ENCODE measurements at regions not wholly inside any gene's neighbourhood (a gene's known extent, or its start where the extent isn't known, plus 50 kb on each side); places are given as distances from the start of the nearest gene placed in this dataset.
A peak's percentile ranks its signal among the peaks of the same experiment; 100 is the strongest.

DNA sequence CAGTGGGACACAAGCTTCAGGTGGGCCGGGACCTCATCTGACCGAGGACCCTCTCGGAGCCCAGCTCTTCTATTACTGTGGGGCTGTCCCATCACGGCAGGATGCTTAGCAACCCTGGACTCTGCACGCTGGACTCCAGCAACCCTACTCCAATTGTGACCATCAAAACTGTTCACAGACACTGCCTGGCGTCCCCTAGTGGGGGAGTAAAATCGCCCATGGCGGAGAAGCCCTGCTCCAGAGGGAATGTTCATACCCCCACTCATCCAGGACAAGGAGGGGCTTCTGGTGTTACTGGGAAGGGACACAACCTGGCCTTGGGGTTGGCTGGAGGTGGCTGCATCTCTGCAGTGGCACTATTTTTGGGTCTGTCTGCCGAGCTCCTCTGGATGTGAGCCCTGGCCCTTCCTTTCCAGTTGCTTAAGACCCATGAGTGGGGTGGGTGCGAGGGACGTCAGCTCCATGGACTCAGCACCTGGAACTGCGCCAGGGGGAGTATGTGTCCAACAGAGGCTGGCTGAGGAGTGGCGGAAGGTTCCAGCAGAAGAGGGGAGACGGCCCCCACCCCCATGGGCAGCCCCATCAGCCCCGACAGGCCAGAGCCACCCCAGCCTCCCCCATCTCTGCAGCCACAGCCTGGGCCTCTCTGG, 103.8 kb downstream of the RFLNA start:
- intact Hi-C loops (cut with DNase I), result no loop called here
- no peak overlapping the region for H3K4me3 ChIP-seq
- H3K36me3 ChIP-seq, result peaks cover 0 to 78% (median 57%) of the 10 kb centered on the region in 4 donors
- WGBS, result 57% methylated on average over 10 of the region's 15 CpGs
- DNase-seq (ENCODE audit: extremely low spot score), result peak; percentile 96
- H3K9me3 ChIP-seq, result no peaks in the 10 kb centered on the region
- no peaks in the 10 kb centered on the region for H3K27me3 ChIP-seq
- peaks cover 78 to 96% (median 92%) of the 10 kb centered on the region in 4 donors for H3K4me1 ChIP-seq
- TF ChIP-seq, protein P1, sequence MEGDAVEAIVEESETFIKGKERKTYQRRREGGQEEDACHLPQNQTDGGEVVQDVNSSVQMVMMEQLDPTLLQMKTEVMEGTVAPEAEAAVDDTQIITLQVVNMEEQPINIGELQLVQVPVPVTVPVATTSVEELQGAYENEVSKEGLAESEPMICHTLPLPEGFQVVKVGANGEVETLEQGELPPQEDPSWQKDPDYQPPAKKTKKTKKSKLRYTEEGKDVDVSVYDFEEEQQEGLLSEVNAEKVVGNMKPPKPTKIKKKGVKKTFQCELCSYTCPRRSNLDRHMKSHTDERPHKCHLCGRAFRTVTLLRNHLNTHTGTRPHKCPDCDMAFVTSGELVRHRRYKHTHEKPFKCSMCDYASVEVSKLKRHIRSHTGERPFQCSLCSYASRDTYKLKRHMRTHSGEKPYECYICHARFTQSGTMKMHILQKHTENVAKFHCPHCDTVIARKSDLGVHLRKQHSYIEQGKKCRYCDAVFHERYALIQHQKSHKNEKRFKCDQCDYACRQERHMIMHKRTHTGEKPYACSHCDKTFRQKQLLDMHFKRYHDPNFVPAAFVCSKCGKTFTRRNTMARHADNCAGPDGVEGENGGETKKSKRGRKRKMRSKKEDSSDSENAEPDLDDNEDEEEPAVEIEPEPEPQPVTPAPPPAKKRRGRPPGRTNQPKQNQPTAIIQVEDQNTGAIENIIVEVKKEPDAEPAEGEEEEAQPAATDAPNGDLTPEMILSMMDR (IDR thresholded peaks at IDR 0.05), result peak in 1 of 3 experiments; percentile 11
- TF ChIP-seq POLR2A (IDR thresholded peaks at IDR 0.05; ENCODE audit: low read depth) (no peak), POLR2AphosphoS5 (IDR thresholded peaks at IDR 0.05) (peak; percentile 38 to 46)
- peak overlapping the region; percentile 95 to 98 (median 96) for H3K27ac ChIP-seq (replicated peaks in 1 of 4)

DNA sequence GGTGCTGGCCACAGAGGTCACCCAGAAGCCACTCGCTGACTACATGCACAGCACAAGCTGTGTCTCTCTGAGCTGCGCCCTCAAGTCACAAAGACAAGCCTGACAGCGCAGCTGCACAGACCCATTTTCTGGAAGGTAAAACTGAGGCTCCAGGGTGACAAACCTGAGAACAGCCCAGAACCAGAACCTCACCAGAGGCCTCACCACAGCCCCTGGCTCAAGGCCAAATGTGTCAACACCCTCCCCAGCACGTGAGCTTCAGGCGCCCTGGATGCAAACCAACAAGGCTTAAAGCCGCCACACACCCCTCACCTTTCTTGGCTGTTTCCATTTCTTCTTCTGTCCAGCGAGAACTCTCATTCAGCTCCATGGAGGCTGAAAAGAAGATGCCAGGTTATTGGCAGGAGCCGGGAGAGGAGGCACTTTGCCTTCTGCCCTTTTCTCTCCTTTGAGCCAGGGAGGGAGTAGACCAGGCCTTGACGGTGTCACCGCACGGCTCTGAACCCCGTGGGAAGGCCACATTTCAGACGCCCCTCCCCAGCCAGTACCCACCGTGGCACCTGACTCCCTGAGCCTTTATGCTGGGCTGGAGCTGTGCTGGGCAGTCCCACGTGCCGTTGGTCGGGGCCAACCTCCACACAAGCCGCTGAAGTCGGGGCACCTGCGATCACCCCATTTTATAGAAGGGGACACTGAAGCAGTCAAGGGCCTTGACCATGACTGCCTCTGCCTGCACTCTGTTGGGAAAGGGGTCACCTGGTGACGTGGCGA, 103.1 kb downstream of the RFLNA start:
- no peak for DNase-seq (ENCODE audit: extremely low spot score)
- H3K4me1 ChIP-seq, result peaks cover 80 to 96% (median 92%) of the 10 kb centered on the region in 4 donors
- intact Hi-C loops (cut with DNase I), result no loop called here
- H3K4me3 ChIP-seq, result no peak overlapping the region
- no peaks in the 10 kb centered on the region for H3K27me3 ChIP-seq
- peak overlapping the region; percentile 95 to 98 (median 96) for H3K27ac ChIP-seq (replicated peaks in 1 of 4)
- H3K9me3 ChIP-seq, result no peaks in the 10 kb centered on the region
- H3K36me3 ChIP-seq, result peaks cover 0 to 78% (median 57%) of the 10 kb centered on the region in 4 donors
- 74% methylated on average over 16 of the region's 22 CpGs for WGBS
- TF ChIP-seq POLR2AphosphoS5 (IDR thresholded peaks at IDR 0.05) (peak; percentile 65 to 75), EP300 (IDR thresholded peaks at IDR 0.05) (no peak)

DNA sequence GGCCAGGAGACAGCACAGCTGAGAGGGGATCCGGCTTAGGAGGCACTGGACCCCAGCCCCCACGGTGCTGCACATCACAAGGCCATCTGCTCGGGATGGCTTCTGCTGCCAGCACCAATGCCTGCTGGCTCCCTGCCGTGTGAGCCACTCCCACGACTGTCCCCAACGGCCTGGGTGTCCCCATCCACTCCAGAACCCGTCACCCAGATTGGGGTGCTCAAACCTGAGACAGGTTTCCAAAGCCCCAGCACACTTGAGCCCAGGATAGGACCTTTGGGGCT, 102.4 kb downstream of the RFLNA start:
- intact Hi-C loops (cut with DNase I), result no loop called here
- H3K4me3 ChIP-seq, result no peak overlapping the region
- no peak for DNase-seq (ENCODE audit: extremely low spot score)
- no peaks in the 10 kb centered on the region for H3K27me3 ChIP-seq
- WGBS, result 40% methylated on average over 2 of the region's 7 CpGs
- TF ChIP-seq, protein P1 (IDR thresholded peaks at IDR 0.05), result no peak
- TF ChIP-seq POLR2A (IDR thresholded peaks at IDR 0.05; ENCODE audit: low read depth), result no peak
- no peak for TF ChIP-seq POLR2AphosphoS5 (IDR thresholded peaks at IDR 0.05)
- TF ChIP-seq EP300 (IDR thresholded peaks at IDR 0.05), result no peak
- peaks cover 0 to 74% (median 55%) of the 10 kb centered on the region in 4 donors for H3K36me3 ChIP-seq
- H3K27ac ChIP-seq (replicated peaks in 1 of 4), result peak overlapping the region; percentile 95 to 98 (median 96)
- H3K4me1 ChIP-seq, result peaks cover 80 to 96% (median 92%) of the 10 kb centered on the region in 4 donors
- H3K9me3 ChIP-seq, result no peaks in the 10 kb centered on the region

DNA sequence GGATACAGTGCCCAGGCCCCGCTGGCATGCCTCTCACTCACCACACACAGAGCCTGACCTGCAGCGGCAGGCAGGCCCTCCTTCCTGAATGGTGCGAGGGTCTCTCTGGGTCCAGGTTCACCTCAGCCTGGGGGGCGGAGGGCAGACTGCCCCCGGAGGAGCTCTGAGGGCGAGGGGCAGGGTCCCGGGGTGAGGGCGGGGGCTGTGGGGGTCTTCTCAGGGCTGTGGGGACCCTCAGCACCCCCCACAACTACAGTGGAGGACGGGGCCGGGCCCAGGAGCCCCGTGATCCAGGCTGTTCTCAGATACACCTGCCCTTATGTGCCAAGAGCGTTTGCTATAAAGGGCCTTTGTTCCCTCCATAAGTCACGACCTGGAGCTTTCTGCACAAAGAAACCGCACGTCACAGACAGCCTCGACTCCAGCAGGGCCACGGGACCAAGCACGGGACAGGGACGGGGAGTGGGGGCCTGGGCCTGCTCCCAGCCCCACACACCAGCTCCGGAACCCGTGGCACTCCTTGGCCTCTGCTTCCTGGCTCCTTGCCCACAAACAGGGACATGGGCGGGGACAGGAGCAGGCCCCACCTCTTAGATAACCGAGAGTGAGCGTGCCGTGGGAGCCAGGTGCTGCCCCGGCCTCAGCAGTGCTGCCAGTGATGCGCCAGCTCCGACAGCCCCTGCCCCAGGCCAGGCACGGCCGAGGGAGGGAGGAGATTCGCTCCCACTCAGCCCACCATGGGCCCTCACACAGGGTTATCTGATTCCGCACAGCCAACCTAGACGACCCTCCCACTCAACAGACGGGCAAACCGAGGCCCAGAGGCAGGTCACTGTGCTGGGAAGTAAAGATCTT, 101.9 kb downstream of the RFLNA start:
- 70% methylated on average over 2 of the region's 35 CpGs for WGBS
- intact Hi-C loops (cut with DNase I), result no loop called here
- Histone ChIP-seq H3K36me3 (peaks cover 0 to 68% (median 50%) of the 10 kb centered on the region in 4 donors), H3K4me1 (peaks cover 85 to 96% (median 92%) of the 10 kb centered on the region in 4 donors), H3K4me3 (no peak overlapping the region), H3K9me3 (no peaks in the 10 kb centered on the region), H3K27me3 (no peaks in the 10 kb centered on the region), H3K27ac (replicated peaks in 1 of 4) (peak overlapping the region; percentile 95 to 98 (median 96))
- TF ChIP-seq POLR2AphosphoS5 (IDR thresholded peaks at IDR 0.05) (peak in 1 of 2 donors; percentile 76), POLR2A (IDR thresholded peaks at IDR 0.05; ENCODE audit: low read depth) (no peak), EP300 (IDR thresholded peaks at IDR 0.05) (no peak)
- TF ChIP-seq, protein P1 (IDR thresholded peaks at IDR 0.05), result no peak
- no peak for DNase-seq (ENCODE audit: extremely low spot score)

- Histone ChIP-seq H3K36me3 (peaks cover 0 to 60% (median 44%) of the 10 kb centered on the region in 4 donors), H3K27ac (replicated peaks in 1 of 4) (peak overlapping the region; percentile 95 to 98 (median 96)), H3K4me3 (no peak overlapping the region), H3K27me3 (no peaks in the 10 kb centered on the region), H3K4me1 (peaks cover 93 to 98% (median 96%) of the 10 kb centered on the region in 4 donors), H3K9me3 (no peaks in the 10 kb centered on the region)
- DNase-seq (ENCODE audit: extremely low spot score), result no peak
- WGBS, result 75% methylated on average over 7 of the region's 7 CpGs
- intact Hi-C loops (cut with DNase I), result no loop called here
- TF ChIP-seq, protein P1 (IDR thresholded peaks at IDR 0.05), result no peak
- no peak for TF ChIP-seq POLR2A (IDR thresholded peaks at IDR 0.05; ENCODE audit: low read depth)
- TF ChIP-seq POLR2AphosphoS5 (IDR thresholded peaks at IDR 0.05), result no peak
- TF ChIP-seq EP300 (IDR thresholded peaks at IDR 0.05), result no peak
These were observed 101.1 kb downstream of the RFLNA start for GRCh38 chr12:124395986-124396385.
